Activated CD4-positive, alpha-beta memory T cell treated with anti-CD3 and anti-CD28 coated beads, Interleukin-2, amount 10 ng/mL, durations not matched to agents 7 days and 5 days (primary cell): ENCODE measurements at regions not wholly inside any gene's neighbourhood (a gene's known extent, or its start where the extent isn't known, plus 50 kb on each side); places are given as distances from the start of the nearest gene placed in this dataset.

Experiments used
- CTCF ChIA-PET: fragments of 350-600 bp; sonication (Branson Sonifier 250); formaldehyde crosslinking; loops from one replicate; lab custom pipeline; 2021; ENCODE audit warnings: antibody characterized with exemption, inconsistent platforms; lab: Charles Lee
- POLR2A ChIA-PET: fragments of 350-600 bp; sonication (Branson Sonifier 250); formaldehyde crosslinking; loops from one replicate; lab custom pipeline; 2021; ENCODE audit warnings: antibody characterized with exemption; lab: Charles Lee
- DNase-seq: peaks from one replicate; pipeline ENCODE4 v3.0.0-alpha.2; 2020
- H3K27ac Mint-ChIP-seq: one replicate; pipeline ENCODE4 v1.8.0; 2021; ENCODE audit warnings: mild to moderate bottlenecking, mixed read lengths
- H3K27me3 Mint-ChIP-seq: one replicate; pipeline ENCODE4 v1.8.0; 2021; ENCODE audit warnings: mixed read lengths
- H3K36me3 Mint-ChIP-seq: one replicate; pipeline ENCODE4 v1.8.0; 2021; ENCODE audit warnings: low read depth, mixed read lengths
- H3K4me1 Mint-ChIP-seq: one replicate; pipeline ENCODE4 v1.8.0; 2021; ENCODE audit warnings: mixed read lengths
- H3K4me3 Mint-ChIP-seq: one replicate; pipeline ENCODE4 v1.8.0; 2021; ENCODE audit warnings: mild to moderate bottlenecking, mixed read lengths
- H3K9me3 Mint-ChIP-seq: one replicate; pipeline ENCODE4 v1.8.0; 2021; ENCODE audit warnings: mixed read lengths

DNA sequence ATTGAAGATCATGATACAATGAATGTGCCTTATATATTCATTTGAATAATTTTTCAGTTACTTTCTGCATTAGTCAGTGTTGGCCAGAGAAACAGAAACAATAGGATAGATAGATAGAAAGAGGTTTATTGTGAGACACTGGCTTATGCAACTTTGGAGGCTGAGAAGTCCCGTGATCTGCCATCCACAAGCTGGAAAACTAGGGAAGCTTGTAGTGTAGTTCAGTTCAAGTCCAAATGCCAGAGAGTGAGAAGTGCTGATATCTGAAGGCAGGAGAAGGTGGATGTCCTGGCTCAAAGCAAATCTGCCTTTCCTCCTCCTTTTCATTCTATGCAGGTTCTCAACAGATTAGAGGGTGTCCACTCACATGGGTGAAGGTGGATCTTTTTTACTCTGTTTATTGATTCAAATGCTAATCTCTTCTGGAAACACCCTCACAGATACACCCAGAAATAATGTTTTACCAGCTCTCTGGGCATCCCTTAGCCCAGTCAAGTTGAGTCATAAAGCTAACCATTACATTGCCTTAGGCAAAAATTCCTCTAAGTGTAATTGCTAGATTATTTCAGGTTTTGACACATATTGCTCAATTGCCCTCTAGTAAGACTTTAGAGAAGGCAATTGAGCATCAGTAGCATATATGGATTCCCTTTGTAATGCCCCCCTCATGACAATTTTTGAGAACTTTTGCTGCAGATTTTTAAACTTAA is 341.4 kb downstream of the LPIN1 start:
- Mint-ChIP-seq H3K4me3 (no peak overlapping the region), H3K36me3 (no peaks in the 10 kb centered on the region), H3K27ac (no peak overlapping the region), H3K4me1 (no peaks in the 10 kb centered on the region), H3K27me3 (peaks cover 3% of the 10 kb centered on the region), H3K9me3 (no peaks in the 10 kb centered on the region)
- CTCF ChIA-PET, result no interaction called here
- POLR2A ChIA-PET, result no interaction called here
- no peak for DNase-seq

DNA sequence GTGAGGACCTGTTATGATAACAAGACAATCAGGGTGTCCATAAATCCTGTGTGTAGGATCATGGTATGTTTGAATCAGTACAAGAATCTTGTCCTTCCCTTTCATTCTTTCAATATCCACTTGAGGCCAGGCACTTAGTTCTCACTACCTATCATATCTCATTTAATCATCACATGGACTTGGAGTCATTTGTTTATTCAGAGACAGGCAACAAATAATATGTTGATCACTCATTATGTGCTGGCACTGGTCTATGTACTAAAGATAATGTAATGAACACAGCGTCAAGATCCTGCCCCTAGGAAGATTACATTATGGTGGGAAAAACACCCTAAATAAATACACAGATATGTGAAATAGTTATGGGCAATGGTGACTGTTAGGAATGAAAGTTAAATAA is 342.6 kb downstream of the LPIN1 start:
- Mint-ChIP-seq H3K36me3 (no peaks in the 10 kb centered on the region), H3K27me3 (peaks cover 3% of the 10 kb centered on the region)
- POLR2A ChIA-PET, result no interaction called here

DNA sequence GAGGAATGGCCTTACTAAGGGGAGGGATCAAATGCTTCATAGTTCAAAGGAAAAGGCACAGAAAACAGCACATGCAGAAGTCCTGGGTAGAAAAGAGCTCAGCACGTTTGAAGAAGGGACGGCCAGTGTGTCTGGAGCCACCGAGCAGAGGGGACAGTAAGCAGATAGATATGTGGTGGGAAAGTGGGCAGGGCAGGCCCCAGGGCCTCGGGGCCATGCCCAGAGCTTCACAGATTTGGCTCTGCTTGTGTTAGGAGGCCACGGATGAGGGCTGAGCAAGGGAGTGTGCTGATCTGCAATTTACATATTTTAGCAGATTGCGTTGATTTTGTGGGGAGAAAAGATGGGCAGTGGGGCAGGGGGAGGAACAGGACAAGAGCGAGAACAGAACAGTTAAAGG is 343.1 kb downstream of the LPIN1 start:
- Mint-ChIP-seq H3K9me3 (no peaks in the 10 kb centered on the region), H3K27ac (no peak overlapping the region), H3K4me1 (no peaks in the 10 kb centered on the region), H3K27me3 (peaks cover 3% of the 10 kb centered on the region), H3K4me3 (no peak overlapping the region), H3K36me3 (no peaks in the 10 kb centered on the region)
- no peak for DNase-seq
- ChIA-PET POLR2A (no interaction called here), CTCF (no interaction called here)

More for the DNA sequence above, 342.6 kb downstream of the LPIN1 start:
- no peak overlapping the region for H3K27ac Mint-ChIP-seq
- H3K4me1 Mint-ChIP-seq, result no peaks in the 10 kb centered on the region
- no peak overlapping the region for H3K4me3 Mint-ChIP-seq
- DNase-seq, result no peak
- CTCF ChIA-PET, result no interaction called here
- no peaks in the 10 kb centered on the region for H3K9me3 Mint-ChIP-seq

DNA sequence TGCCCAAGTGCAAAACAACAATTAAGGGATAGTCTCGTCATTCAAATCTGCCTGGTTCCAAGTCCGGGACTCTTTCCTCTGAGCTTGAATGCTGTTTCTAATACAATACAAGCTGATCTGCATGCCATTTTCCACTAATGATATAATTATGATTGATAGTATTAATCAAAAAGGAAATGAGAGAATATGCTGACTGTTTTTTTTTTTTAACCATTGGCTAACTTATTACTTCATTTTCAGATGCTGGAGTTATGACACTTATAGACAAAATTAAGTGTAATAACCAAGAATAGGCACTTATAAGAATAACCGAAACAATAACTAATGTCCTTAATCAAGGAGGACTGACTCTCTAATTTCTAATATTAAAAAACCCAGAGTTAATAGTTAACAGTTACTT is 343.6 kb downstream of the LPIN1 start:
- H3K4me3 Mint-ChIP-seq, result no peak overlapping the region
- peaks cover 3% of the 10 kb centered on the region for H3K27me3 Mint-ChIP-seq
- H3K27ac Mint-ChIP-seq, result no peak overlapping the region
- CTCF ChIA-PET, result no interaction called here
- no peak for DNase-seq
- no peaks in the 10 kb centered on the region for H3K9me3 Mint-ChIP-seq
- H3K36me3 Mint-ChIP-seq, result no peaks in the 10 kb centered on the region
- no peaks in the 10 kb centered on the region for H3K4me1 Mint-ChIP-seq
- POLR2A ChIA-PET, result no interaction called here

DNA sequence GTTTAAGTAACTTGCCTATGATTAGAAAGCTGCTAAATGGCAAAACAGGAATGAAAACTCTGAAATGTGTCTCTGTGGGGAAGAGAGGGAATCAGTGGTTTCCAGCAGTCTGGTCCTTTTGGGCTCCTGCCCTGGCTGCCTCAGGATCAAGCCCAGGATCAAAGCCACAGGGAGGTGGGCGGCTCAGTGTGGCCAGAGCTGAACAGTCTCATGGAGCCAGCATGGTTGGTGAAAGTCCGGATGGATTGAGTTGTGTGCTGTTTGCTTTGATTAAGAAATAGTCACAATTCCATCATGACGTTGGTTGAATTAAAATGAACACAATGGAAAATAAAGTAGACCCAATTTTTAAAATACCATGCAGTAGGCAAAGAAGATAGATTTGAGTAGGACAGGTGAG is 344.2 kb downstream of the LPIN1 start:
- H3K27ac Mint-ChIP-seq, result no peak overlapping the region
- ChIA-PET CTCF (no interaction called here), POLR2A (no interaction called here)

DNA sequence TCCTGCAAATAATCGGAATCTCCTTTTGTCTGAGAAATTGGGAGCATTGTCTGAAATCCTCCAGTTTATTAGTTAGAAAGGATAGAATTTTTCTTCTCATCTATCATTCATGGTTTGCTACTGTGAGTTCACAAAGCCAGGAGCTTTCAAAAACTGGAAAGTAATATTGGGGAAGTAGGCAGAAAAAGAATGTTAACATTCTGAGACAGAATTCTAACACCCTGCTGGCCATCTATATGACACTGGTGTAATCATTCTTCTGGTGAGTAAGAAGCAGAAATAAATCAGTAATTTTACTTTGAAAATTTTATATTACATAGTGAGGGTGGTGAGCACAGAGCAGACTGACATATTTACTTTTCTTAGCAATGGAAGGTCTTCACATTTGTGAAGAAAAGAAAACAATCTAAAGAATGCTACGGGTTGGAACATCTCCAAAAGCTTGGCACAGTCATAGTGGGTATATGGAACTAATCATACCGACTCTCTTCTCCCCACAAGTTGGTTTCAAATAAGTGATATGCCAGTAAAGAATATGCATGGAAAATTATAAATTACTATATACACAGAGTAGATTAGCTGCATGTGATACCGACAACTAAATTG is 344.9 kb downstream of the LPIN1 start:
- Mint-ChIP-seq H3K9me3 (no peaks in the 10 kb centered on the region), H3K27me3 (peaks cover 3% of the 10 kb centered on the region), H3K36me3 (no peaks in the 10 kb centered on the region), H3K4me1 (no peaks in the 10 kb centered on the region), H3K27ac (no peak overlapping the region), H3K4me3 (no peak overlapping the region)
- DNase-seq, result no peak
- ChIA-PET POLR2A (no interaction called here), CTCF (no interaction called here)

More for the DNA sequence above, 344.2 kb downstream of the LPIN1 start:
- Mint-ChIP-seq H3K36me3 (no peaks in the 10 kb centered on the region), H3K9me3 (no peaks in the 10 kb centered on the region), H3K4me3 (no peak overlapping the region), H3K27me3 (peaks cover 3% of the 10 kb centered on the region), H3K4me1 (no peaks in the 10 kb centered on the region)
- DNase-seq, result no peak

DNA sequence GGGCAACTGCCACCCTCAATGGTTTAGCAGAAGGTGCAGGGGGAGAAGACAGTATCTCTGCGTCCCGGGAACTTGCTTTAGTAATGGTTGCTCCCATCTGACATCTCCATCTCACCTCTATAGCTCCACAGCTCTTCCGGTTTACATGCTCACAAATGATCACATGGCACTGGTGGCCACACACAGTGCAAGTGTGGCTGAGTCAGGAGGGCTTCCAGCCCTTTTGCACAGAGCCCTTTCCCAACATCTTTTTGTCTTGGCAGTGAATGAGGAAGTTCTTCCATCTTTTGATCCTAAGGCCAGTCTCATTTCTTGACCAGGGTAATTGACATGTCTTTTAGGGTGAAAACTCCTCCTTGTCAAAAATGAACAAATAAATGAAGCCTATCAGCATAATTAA is 347.7 kb downstream of the LPIN1 start:
- H3K36me3 Mint-ChIP-seq, result no peaks in the 10 kb centered on the region
- no peak overlapping the region for H3K4me3 Mint-ChIP-seq
- ChIA-PET CTCF (no interaction called here), POLR2A (interaction anchor here (0.7 kb wide), 1 partner anchor 155 kb away, joined by 3 read pairs; no protein-coding TSS in a partner anchor)
- H3K4me1 Mint-ChIP-seq, result no peaks in the 10 kb centered on the region
- H3K27ac Mint-ChIP-seq, result no peak overlapping the region
- H3K9me3 Mint-ChIP-seq, result no peaks in the 10 kb centered on the region
- H3K27me3 Mint-ChIP-seq, result peaks cover 2% of the 10 kb centered on the region
- DNase-seq, result no peak

DNA sequence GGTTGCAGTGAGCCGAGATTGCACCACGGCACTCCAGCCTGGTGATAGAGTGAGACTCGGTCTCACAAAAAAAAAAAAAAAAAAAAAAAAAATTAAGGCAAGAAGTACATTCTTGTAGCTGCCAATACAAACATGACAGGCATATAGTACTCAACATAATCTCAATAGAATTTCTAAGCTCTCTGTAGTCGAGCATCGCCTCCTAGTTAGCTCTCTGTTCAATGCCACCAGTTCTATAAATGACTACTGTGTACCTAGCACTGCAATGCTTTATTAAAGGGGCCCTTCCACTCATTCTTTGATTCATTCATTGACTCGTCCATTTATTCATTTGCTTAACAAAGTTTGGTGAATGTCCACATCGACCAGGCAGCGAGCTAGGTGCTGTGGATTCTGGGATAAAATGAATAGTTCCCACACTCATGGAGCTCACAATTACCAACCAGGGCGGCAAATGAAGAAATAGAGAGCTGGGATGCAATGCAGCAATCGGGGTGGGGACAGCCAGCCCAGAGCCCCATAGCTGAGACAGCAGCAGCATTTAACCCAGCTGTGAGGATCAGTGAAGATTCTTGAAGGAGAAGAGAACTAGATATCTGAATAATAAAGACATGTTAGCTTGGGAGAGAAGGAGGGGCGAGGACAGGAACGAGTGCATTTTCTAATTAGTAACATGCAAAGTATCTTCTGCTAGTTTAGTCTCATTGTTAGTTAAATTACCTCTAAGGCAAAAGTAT is 349.8 kb downstream of the LPIN1 start:
- CTCF ChIA-PET, result interaction anchor here (1.1 to 1.4 kb wide), 2 partner anchors 10 to 11 kb away, joined by 3 to 5 read pairs; no protein-coding TSS in a partner anchor
- no peaks in the 10 kb centered on the region for H3K9me3 Mint-ChIP-seq
- H3K27ac Mint-ChIP-seq, result no peak overlapping the region
- no peak for DNase-seq
- no peak overlapping the region for H3K4me3 Mint-ChIP-seq
- POLR2A ChIA-PET, result no interaction called here
- H3K4me1 Mint-ChIP-seq, result no peaks in the 10 kb centered on the region
- H3K36me3 Mint-ChIP-seq, result no peaks in the 10 kb centered on the region
- no peaks in the 10 kb centered on the region for H3K27me3 Mint-ChIP-seq

DNA sequence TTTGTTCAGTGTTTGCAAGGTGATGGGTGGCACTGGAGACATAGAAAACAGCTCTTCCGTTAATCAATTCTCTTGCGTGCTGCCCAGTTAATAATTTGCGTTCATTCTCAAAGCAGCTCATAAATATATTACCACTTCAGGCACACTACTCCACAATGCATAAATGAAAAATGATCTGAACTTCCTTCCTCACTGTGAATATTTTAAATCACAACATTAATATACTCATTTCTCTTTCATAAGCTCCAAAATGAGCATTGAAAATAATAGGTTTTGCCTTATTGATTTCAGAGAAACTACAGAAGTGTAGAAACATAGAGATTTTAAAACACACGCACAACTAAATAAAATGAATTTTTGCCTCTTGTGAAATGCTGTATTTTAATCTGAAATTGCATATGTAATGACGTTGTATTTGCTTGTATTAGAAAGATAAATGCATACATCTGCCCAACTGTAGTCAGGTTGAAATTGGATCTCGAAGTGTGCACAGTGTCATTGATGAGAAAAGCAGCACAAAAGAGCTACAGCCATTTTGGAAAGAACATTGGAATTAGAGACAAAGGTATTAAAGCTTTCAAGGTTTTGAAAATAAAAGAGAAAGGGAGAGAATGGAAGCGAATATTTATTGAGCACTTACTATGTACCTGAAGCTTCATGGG is 350.5 kb downstream of the LPIN1 start:
- ChIA-PET CTCF (interaction anchor here (1.1 to 1.4 kb wide), 2 partner anchors 10 to 11 kb away, joined by 3 to 5 read pairs; no protein-coding TSS in a partner anchor), POLR2A (no interaction called here)
- Mint-ChIP-seq H3K4me1 (no peaks in the 10 kb centered on the region), H3K4me3 (no peak overlapping the region), H3K9me3 (no peaks in the 10 kb centered on the region), H3K36me3 (no peaks in the 10 kb centered on the region), H3K27me3 (no peaks in the 10 kb centered on the region), H3K27ac (no peak overlapping the region)
- no peak for DNase-seq

DNA sequence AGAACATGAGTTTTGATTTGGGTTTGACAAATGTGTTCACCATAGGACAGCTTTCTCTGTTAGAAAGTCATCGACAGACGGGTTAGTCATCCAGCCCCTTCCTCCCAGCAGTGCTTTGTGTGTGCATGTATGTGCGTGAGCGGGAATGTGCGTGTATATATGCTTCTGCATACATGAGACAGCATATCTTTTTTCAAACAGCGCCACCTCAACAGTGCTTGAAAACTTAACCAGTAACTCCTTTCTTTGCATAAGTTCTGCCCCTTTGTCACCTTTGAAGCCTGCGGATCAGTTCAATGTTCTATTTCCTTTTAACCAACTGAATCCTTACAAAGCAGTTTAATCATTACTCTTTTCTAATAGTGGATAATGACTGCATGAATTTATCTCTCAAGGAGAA is 351.4 kb downstream of the LPIN1 start:
- Mint-ChIP-seq H3K4me1 (no peaks in the 10 kb centered on the region), H3K36me3 (no peaks in the 10 kb centered on the region), H3K4me3 (no peak overlapping the region), H3K27ac (no peak overlapping the region), H3K9me3 (no peaks in the 10 kb centered on the region), H3K27me3 (no peaks in the 10 kb centered on the region)
- DNase-seq, result no peak
- CTCF ChIA-PET, result no interaction called here
- POLR2A ChIA-PET, result no interaction called here

DNA sequence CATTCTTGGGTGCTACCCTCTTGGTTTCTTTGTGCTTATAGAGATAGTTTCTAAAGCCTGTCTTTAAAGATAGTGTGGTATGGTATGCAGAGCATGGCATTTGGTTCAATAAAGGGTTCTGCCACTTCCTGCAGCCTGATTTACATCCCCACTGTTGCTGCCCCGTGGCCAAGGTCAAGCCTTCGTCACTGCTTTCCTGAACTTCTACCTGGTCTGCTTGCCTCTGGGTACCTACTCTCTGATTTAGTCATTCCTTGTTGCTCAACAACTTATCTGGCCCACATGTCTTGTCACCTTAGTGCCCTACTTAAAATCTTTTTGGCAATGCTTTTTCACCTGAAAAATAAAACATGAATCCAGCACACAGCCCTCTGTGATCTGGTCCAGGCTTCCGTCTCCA is 352.9 kb downstream of the LPIN1 start:
- Mint-ChIP-seq H3K4me1 (no peaks in the 10 kb centered on the region), H3K36me3 (no peaks in the 10 kb centered on the region), H3K27me3 (no peaks in the 10 kb centered on the region), H3K4me3 (no peak overlapping the region), H3K27ac (no peak overlapping the region), H3K9me3 (no peaks in the 10 kb centered on the region)
- ChIA-PET POLR2A (no interaction called here), CTCF (no interaction called here)
- no peak for DNase-seq

DNA sequence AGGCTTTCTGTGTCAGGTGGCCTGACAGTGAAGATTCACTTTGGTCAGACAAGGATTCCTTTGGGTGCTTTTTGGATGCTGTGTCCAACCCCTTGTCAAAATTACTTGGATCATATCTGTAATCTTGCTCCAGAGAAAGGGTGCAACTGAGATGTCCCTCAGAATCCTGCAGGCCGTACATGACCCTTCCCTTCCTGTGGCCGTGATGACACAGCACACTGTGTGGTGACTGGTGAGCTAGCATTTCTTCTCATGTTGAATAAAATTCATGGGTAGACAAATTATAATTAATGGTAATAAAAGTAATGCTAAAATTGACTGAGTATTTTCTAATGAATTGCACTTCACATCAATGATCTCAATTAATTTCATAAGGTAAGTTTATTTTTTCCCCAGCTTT is 356.2 kb downstream of the LPIN1 start:
- ChIA-PET POLR2A (interaction anchor here (0.7 kb wide), 1 partner anchor 14 kb away, joined by 3 read pairs; no protein-coding TSS in a partner anchor), CTCF (no interaction called here)
- no peak for DNase-seq
- Mint-ChIP-seq H3K9me3 (no peaks in the 10 kb centered on the region), H3K27me3 (peaks cover 2% of the 10 kb centered on the region), H3K36me3 (no peaks in the 10 kb centered on the region), H3K4me3 (no peak overlapping the region), H3K27ac (no peak overlapping the region), H3K4me1 (peaks cover 10% of the 10 kb centered on the region)

DNA sequence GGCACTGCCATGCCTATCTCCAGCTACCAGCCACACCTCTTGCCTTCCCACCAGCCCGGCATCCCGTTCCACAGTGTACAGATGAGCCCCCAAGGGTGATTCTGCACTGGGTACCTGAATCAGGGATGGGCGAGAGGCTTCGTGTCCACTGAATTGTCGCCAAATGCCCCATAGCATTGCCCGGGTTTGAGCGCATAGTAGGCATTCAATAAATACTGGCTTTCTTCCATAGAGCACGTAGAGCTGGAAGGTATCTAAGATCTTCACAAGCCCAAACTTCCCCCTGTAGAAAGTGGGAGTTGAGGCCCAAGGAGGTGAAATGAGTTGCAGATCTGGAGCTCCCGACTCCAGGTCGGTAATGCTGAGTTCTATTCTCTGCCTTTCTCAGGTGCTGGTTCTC is 358.7 kb downstream of the LPIN1 start:
- ChIA-PET POLR2A (no interaction called here), CTCF (no interaction called here)
- Mint-ChIP-seq H3K27me3 (peaks cover 2% of the 10 kb centered on the region), H3K36me3 (no peaks in the 10 kb centered on the region), H3K9me3 (no peaks in the 10 kb centered on the region), H3K27ac (no peak overlapping the region), H3K4me1 (peaks cover 13% of the 10 kb centered on the region), H3K4me3 (no peak overlapping the region)
- no peak for DNase-seq
